Upper lobe of left lung (tissue), 6 donors: ENCODE measurements at regions not wholly inside any gene's neighbourhood (a gene's known extent, or its start where the extent isn't known, plus 50 kb on each side); places are given as distances from the start of the nearest gene placed in this dataset.

ENCODE experiments used
- ATAC-seq, 2 donors: fragments of 200-7000 bp; cut with Tn5 transposase; one replicate each; pipeline ENCODE4 v1.9.1; 2022; ENCODE audit warnings: mild to moderate bottlenecking in 2 of 2, moderate library complexity in 2 of 2; ENCODE audit not compliant: low FRiP score in 2 of 2
- DNase-seq, 2 donors: peaks; one replicate each; pipeline ENCODE4 v3.0.0-alpha.2; 2019 to 2020
- H3K27ac ChIP-seq, 4 donors: fragments of 200-600 bp; sonication (generic); one replicate each; pipeline ENCODE4 v1.5.1; 2016 to 2019
- H3K27me3 ChIP-seq, 4 donors: fragments of 200-600 bp; sonication (generic); one replicate each; pipeline ENCODE4 v1.5.1; 2017 to 2019
- H3K36me3 ChIP-seq, 4 donors: fragments of 200-600 bp; sonication (generic); one replicate each; pipeline ENCODE4 v1.5.1; 2016 to 2019
- H3K4me1 ChIP-seq, 4 donors: fragments of 200-600 bp; sonication (generic); one replicate each; pipeline ENCODE4 v1.5.1; 2018 to 2019
- H3K4me3 ChIP-seq, 4 donors: fragments of 200-600 bp; sonication (generic); one replicate each; pipeline ENCODE4 v1.5.1; 2017 to 2019; ENCODE audit warnings: mild to moderate bottlenecking in 2 of 4, moderate library complexity in 1 of 4
- H3K9me3 ChIP-seq, 4 donors: fragments of 200-600 bp; sonication (generic); one replicate each; pipeline ENCODE4 v1.5.1; 2018 to 2019
- CTCF ChIP-seq, 6 experiments: fragments of 450-650 bp in 4 of 6; fragments of 200-600 bp in 2 of 6; sonication (generic) in 2 of 6; IDR thresholded peaks; one replicate each; pipeline ENCODE4 v1.5.1; 2016 to 2019; ENCODE audit warnings: antibody characterized with exemption in 6 of 6
- EP300 ChIP-seq, 4 donors: sonication (generic); formaldehyde crosslinking; IDR thresholded peaks; one replicate each; pipeline ENCODE4 v1.5.1; 2017; ENCODE audit warnings: antibody characterized with exemption in 4 of 4, control low read depth in 2 of 4
- POLR2A ChIP-seq, 4 donors: fragments of 450-650 bp; IDR thresholded peaks; one replicate each; pipeline ENCODE4 v1.5.1; 2016 to 2017; ENCODE audit warnings: antibody characterized with exemption in 4 of 4, mild to moderate bottlenecking in 2 of 4
- POLR2AphosphoS5 ChIP-seq, 2 donors: sonication (generic); formaldehyde crosslinking; IDR thresholded peaks; one replicate each; pipeline ENCODE4 v1.5.1; 2017; ENCODE audit warnings: antibody characterized with exemption in 2 of 2
- WGBS, 2 donors: methylation state at CpG; one replicate each; pipeline ENCODE4 v1.1.5; 2017 to 2018; 5-methylcytosine and 5-hydroxymethylcytosine counted together
- small RNA-seq, 4 donors: library from RNA; depleted of rRNA; stranded (forward); fragments of <200 nt; gene quantifications; one replicate each; pipeline ENCODE3, GENCODE V24; 2016
- donor health status: DM: no; HTN: no; CAD: no; lungs with moderate emphysema.
- donor health status: DM: no; HTN: yes; CAD: no; lungs with severe emphysema.

GRCh38 chr11:8839306-8839956 is 71.6 kb upstream of the AKIP1 start:
- no peak for DNase-seq
- Histone ChIP-seq H3K36me3 (no peaks in the 10 kb centered on the region), H3K4me1 (peaks cover 29 to 38% (median 35%) of the 10 kb centered on the region in 4 donors), H3K9me3 (no peaks in the 10 kb centered on the region), H3K4me3 (no peak overlapping the region), H3K27ac (peak overlapping the region; percentile 52 to 78 (median 68)), H3K27me3 (no peaks in the 10 kb centered on the region)
- WGBS, 2 donors: 0 to 50% methylated on average over 1 of the region's 1 CpG
- ATAC-seq: peak in 1 of 2 donors; percentile 6
- TF ChIP-seq POLR2AphosphoS5 (IDR thresholded peaks at IDR 0.05) (no peak), EP300 (IDR thresholded peaks at IDR 0.05) (no peak), POLR2A (IDR thresholded peaks at IDR 0.05) (no peak), CTCF (IDR thresholded peaks at IDR 0.05) (no peak)

- TF ChIP-seq POLR2A (IDR thresholded peaks at IDR 0.05): no peak
- TF ChIP-seq POLR2AphosphoS5 (IDR thresholded peaks at IDR 0.05): peak in 1 of 2 donors; percentile 66
- peak in 2 of 4 donors; percentile 21 to 84 for TF ChIP-seq EP300 (IDR thresholded peaks at IDR 0.05)
- TF ChIP-seq CTCF (IDR thresholded peaks at IDR 0.05): no peak
- WGBS, 2 donors: 41 to 45% methylated on average over 8 of the region's 8 CpGs
- Histone ChIP-seq H3K27ac (peak overlapping the region; percentile 52 to 78 (median 68)), H3K9me3 (no peaks in the 10 kb centered on the region), H3K27me3 (no peaks in the 10 kb centered on the region), H3K36me3 (no peaks in the 10 kb centered on the region), H3K4me1 (peaks cover 29 to 36% (median 35%) of the 10 kb centered on the region in 4 donors), H3K4me3 (no peak overlapping the region)
- DNase-seq (peak in 1 of 2 donors; percentile 78), ATAC-seq (peak; percentile 28 to 64)
Observed at GRCh38 chr11:8839957-8840945, 70.7 kb upstream of the AKIP1 start.

GRCh38 chr11:8841899-8842298 is 69.1 kb upstream of the AKIP1 start:
- Histone ChIP-seq H3K27ac (no peak overlapping the region), H3K9me3 (no peaks in the 10 kb centered on the region), H3K4me1 (peaks cover 29 to 36% (median 35%) of the 10 kb centered on the region in 4 donors), H3K36me3 (no peaks in the 10 kb centered on the region), H3K4me3 (no peak overlapping the region), H3K27me3 (no peaks in the 10 kb centered on the region)
- TF ChIP-seq POLR2A (IDR thresholded peaks at IDR 0.05): no peak
- TF ChIP-seq POLR2AphosphoS5 (IDR thresholded peaks at IDR 0.05): no peak
- TF ChIP-seq EP300 (IDR thresholded peaks at IDR 0.05): no peak
- no peak for TF ChIP-seq CTCF (IDR thresholded peaks at IDR 0.05)
- 79 to 83% methylated on average over 7 of the region's 7 CpGs for WGBS, 2 donors
- DNase-seq: no peak
- no peak for ATAC-seq

- no peaks in the 10 kb centered on the region for H3K36me3 ChIP-seq
- no peak for ATAC-seq
- H3K4me1 ChIP-seq: peaks cover 0 to 8% (median 6%) of the 10 kb centered on the region in 4 donors
- no peaks in the 10 kb centered on the region for H3K9me3 ChIP-seq
- H3K27me3 ChIP-seq: no peaks in the 10 kb centered on the region
- 84 to 100% methylated on average over 2 of the region's 2 CpGs for WGBS, 2 donors
- TF ChIP-seq POLR2AphosphoS5 (IDR thresholded peaks at IDR 0.05) (no peak), EP300 (IDR thresholded peaks at IDR 0.05) (no peak), POLR2A (IDR thresholded peaks at IDR 0.05) (no peak), CTCF (IDR thresholded peaks at IDR 0.05) (no peak)
- H3K27ac ChIP-seq: no peak overlapping the region
- no peak for DNase-seq
- H3K4me3 ChIP-seq: no peak overlapping the region
Observed at GRCh38 chr11:8858808-8859207, 52.2 kb upstream of the AKIP1 start.

Small RNA genes lying in the stretch of these regions (small RNA-seq; reads per million reads assigned to genes)
- gene RNA5SP330: 0 reads per million in 4 donors
